A549 (cell line): ENCODE measurements at regions not wholly inside any gene's neighbourhood (a gene's known extent, or its start where the extent isn't known, plus 50 kb on each side); places are given as distances from the start of the nearest gene placed in this dataset.

Experiments used
- BHLHE40 ChIP-seq: IDR thresholded peaks from 2 replicates; pipeline ENCODE4 v1.6.1; 2012; ENCODE audit warnings: low read depth, low read length, inconsistent platforms
- POLR2A ChIP-seq: IDR thresholded peaks from 2 replicates; pipeline ENCODE4 v1.6.1; 2012; ENCODE audit warnings: mild to moderate bottlenecking, low read length
- RFX5 ChIP-seq: fragments of 450-650 bp; IDR thresholded peaks from 2 replicates; pipeline ENCODE4 v1.7.1; 2014; ENCODE audit warnings: antibody characterized with exemption, mild to moderate bottlenecking, moderate library complexity
- SMC3 ChIP-seq: fragments of >200 bp; sonication (Bioruptor Twin); formaldehyde crosslinking; IDR thresholded peaks from 3 replicates; pipeline ENCODE4 v1.6.1; 2018; ENCODE audit warnings: inconsistent platforms
- TF ChIP-seq, protein P1 (sequence below): fragments of >200 bp; sonication (Bioruptor Twin); formaldehyde crosslinking; IDR thresholded peaks from 3 replicates; pipeline ENCODE4 v1.5.1; 2016
- TF ChIP-seq, protein P2 (sequence below): fragments of 450-650 bp; IDR thresholded peaks from 2 replicates; pipeline ENCODE4 v1.6.1; 2014; ENCODE audit warnings: antibody characterized with exemption

DNA sequence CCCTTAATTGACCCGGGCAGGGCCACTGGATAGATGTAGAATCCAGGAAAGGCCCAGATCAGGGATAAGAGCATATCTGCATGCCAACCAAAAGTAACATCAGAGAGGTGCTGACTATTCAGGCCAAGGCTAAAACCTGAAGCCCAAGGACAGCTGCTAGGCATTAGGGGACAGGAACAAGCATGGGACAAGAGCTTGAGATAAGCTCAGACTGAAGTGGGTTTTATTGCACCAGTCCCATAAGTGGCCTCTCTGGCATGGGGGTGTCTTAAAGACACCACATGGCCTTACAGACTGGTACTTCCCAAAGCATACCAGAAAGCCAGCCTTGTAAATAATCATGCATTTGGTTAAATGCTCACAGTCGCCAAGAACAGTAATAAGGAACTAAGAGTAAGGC, 376.1 kb downstream of the FBXW7 start:
- TF ChIP-seq, protein P1, sequence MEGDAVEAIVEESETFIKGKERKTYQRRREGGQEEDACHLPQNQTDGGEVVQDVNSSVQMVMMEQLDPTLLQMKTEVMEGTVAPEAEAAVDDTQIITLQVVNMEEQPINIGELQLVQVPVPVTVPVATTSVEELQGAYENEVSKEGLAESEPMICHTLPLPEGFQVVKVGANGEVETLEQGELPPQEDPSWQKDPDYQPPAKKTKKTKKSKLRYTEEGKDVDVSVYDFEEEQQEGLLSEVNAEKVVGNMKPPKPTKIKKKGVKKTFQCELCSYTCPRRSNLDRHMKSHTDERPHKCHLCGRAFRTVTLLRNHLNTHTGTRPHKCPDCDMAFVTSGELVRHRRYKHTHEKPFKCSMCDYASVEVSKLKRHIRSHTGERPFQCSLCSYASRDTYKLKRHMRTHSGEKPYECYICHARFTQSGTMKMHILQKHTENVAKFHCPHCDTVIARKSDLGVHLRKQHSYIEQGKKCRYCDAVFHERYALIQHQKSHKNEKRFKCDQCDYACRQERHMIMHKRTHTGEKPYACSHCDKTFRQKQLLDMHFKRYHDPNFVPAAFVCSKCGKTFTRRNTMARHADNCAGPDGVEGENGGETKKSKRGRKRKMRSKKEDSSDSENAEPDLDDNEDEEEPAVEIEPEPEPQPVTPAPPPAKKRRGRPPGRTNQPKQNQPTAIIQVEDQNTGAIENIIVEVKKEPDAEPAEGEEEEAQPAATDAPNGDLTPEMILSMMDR, result no peak
- TF ChIP-seq SMC3 (no peak), RFX5 (no peak), POLR2A (no peak), BHLHE40 (no peak)
- TF ChIP-seq, protein P2, sequence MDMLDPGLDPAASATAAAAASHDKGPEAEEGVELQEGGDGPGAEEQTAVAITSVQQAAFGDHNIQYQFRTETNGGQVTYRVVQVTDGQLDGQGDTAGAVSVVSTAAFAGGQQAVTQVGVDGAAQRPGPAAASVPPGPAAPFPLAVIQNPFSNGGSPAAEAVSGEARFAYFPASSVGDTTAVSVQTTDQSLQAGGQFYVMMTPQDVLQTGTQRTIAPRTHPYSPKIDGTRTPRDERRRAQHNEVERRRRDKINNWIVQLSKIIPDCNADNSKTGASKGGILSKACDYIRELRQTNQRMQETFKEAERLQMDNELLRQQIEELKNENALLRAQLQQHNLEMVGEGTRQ, result no peak
